HepG2 (cell line): ENCODE measurements at regions not wholly inside any gene's neighbourhood (a gene's known extent, or its start where the extent isn't known, plus 50 kb on each side); places are given as distances from the start of the nearest gene placed in this dataset.

Experiments
- ATAC-seq: fragments of 200-7000 bp; cut with Tn5 transposase; 3 replicates; pipeline ENCODE4 v1.9.1; 2020; ENCODE audit warnings: mild to moderate bottlenecking, moderate library complexity
- BruUV-seq: library from RNA; stranded (reverse); fragments of 400-500 nt; replicated peaks from 2 replicates; lab custom pipeline; 2021; lab: Mats Ljungman, UMichigan
- CTCF ChIA-PET: fragments of 300-600 bp; formaldehyde crosslinking; extraction: SDS; loops from one replicate; lab custom pipeline; 2021; ENCODE audit warnings: low total read pairs, inconsistent platforms, low intra/inter-chr PET ratio; lab: Yijun Ruan, JAX
- POLR2A ChIA-PET: fragments of 350-600 bp; sonication (Branson Sonifier 250); formaldehyde crosslinking; loops from one replicate; lab custom pipeline; 2020; ENCODE audit warnings: antibody characterized with exemption, inconsistent platforms; lab: Yijun Ruan, JAX
- DNase-seq: peaks from one replicate; pipeline ENCODE4 v3.0.0-alpha.2; 2015; ENCODE audit warnings: low spot score
- FAIRE-seq: peaks from 3 replicates; lab custom pipeline; 2011; peaks lifted over from hg19 to GRCh38; lab: Jason Lieb, UNC
- H2AFZ ChIP-seq: one replicate; pipeline ENCODE4 v1.6.1; 2011; ENCODE audit warnings: low read length, inconsistent platforms
- H3K27ac ChIP-seq: fragments of 300-600 bp; 3 replicates; pipeline ENCODE4 v1.8.0; 2011; ENCODE audit warnings: mixed run types, mild to moderate bottlenecking, mixed read lengths, low read length, inconsistent platforms; ENCODE audit not compliant: insufficient read depth; ENCODE audit errors: extremely low read length
- H3K27me3 ChIP-seq, 2 experiments: fragments of 200-600 bp in 1 of 2; 2 replicates in 1 of 2; 3 replicates in 1 of 2; pipeline versions ENCODE4 v1.6.0 to v1.8.0; 2011; ENCODE audit warnings: low read length in 2 of 2, mild to moderate bottlenecking in 2 of 2, moderate library complexity in 2 of 2, inconsistent platforms in 1 of 2; ENCODE audit not compliant: insufficient read depth in 2 of 2, control insufficient read depth in 1 of 2
- H3K36me3 ChIP-seq, 2 experiments: fragments of 200-600 bp in 1 of 2; replicated peaks in 1 of 2; 2 replicates in 1 of 2; 3 replicates in 1 of 2; pipeline versions ENCODE4 v1.5.1 to v1.8.0; 2011; ENCODE audit warnings: low read length in 2 of 2, inconsistent platforms in 1 of 2; ENCODE audit not compliant: insufficient read depth in 2 of 2, control insufficient read depth in 1 of 2
- H3K4me1 ChIP-seq: 2 replicates; pipeline ENCODE4 v1.5.1; 2012; ENCODE audit warnings: low read length, inconsistent platforms; ENCODE audit not compliant: insufficient read depth
- H3K4me2 ChIP-seq: 2 replicates; pipeline ENCODE4 v1.6.0; 2011; ENCODE audit warnings: low read depth, low read length, inconsistent platforms
- H3K4me3 ChIP-seq, 3 experiments: fragments of 200-600 bp in 1 of 3; sonication (generic), shearing (Covaris generic) in 1 of 3; replicated peaks in 1 of 3; 2 replicates each; pipeline ENCODE4 v1.5.1; 2011 to 2016; ENCODE audit warnings: low read length in 3 of 3, inconsistent platforms in 2 of 3, low read depth in 2 of 3, mild to moderate bottlenecking in 2 of 3, control low read depth in 1 of 3, mixed read lengths in 1 of 3; ENCODE audit not compliant: insufficient read depth in 1 of 3
- H3K79me2 ChIP-seq: one replicate; pipeline ENCODE4 v1.6.1; 2011; ENCODE audit warnings: low read length, inconsistent platforms; ENCODE audit not compliant: insufficient read depth
- H3K9ac ChIP-seq: 2 replicates; pipeline ENCODE4 v1.6.0; 2011; ENCODE audit warnings: mild to moderate bottlenecking, low read depth, low read length, inconsistent platforms; ENCODE audit not compliant: insufficient read depth
- H3K9me3 ChIP-seq: 2 replicates; pipeline ENCODE4 v1.5.1; 2012; ENCODE audit warnings: mild to moderate bottlenecking, low read length
- H4K20me1 ChIP-seq: 2 replicates; pipeline ENCODE4 v1.6.0; 2011; ENCODE audit warnings: inconsistent platforms, mild to moderate bottlenecking, low read length, moderate library complexity; ENCODE audit not compliant: insufficient read depth
- CBX2 ChIP-seq, 2 experiments: fragments of 200-600 bp in 1 of 2; sonication (generic); formaldehyde crosslinking in 1 of 2; IDR thresholded peaks; 2 replicates each; pipeline versions ENCODE4 v1.7.0 to v1.8.1; 2018 to 2022; ENCODE audit warnings: low read depth in 2 of 2, low read length in 1 of 2, mild to moderate bottlenecking in 1 of 2, missing genetic modification reagents in 1 of 2
- MED8 ChIP-seq: sonication (generic); formaldehyde crosslinking; IDR thresholded peaks from 2 replicates; pipeline ENCODE4 v1.8.1; 2023; ENCODE audit warnings: mild to moderate bottlenecking, missing genetic modification reagents; ENCODE audit not compliant: insufficient replicate concordance
- MIER3 ChIP-seq: IDR thresholded peaks from 2 replicates; pipeline ENCODE4 v1.6.1; 2016; ENCODE audit warnings: missing compliant biosample characterization, borderline replicate concordance
- MZF1 ChIP-seq: sonication (generic); formaldehyde crosslinking; IDR thresholded peaks from 2 replicates; pipeline ENCODE4 v1.8.1; 2023; ENCODE audit warnings: mild to moderate bottlenecking, missing genetic modification reagents, borderline replicate concordance
- ZNF282 ChIP-seq: fragments of 450-650 bp; IDR thresholded peaks from 2 replicates; pipeline ENCODE4 v1.6.1; 2018; ENCODE audit not compliant: partially characterized antibody
- ZNF563 ChIP-seq: sonication (generic); formaldehyde crosslinking; IDR thresholded peaks from 2 replicates; pipeline ENCODE4 v1.8.0; 2022; ENCODE audit warnings: mild to moderate bottlenecking, moderate library complexity, missing genetic modification reagents
- WGBS: methylation state at CpG from one replicate; pipeline ENCODE4 v1.1.6; 2017; ENCODE audit warnings: low lambda C conversion rate; 5-methylcytosine and 5-hydroxymethylcytosine counted together
- in situ Hi-C: cut with HindIII; loops from 2 replicates; pipeline ENCODE4 v1.10.0; 2017; ENCODE audit warnings: low pct_unique_long_range_greater_than_20kb; ENCODE audit not compliant: extremely low pct_ligation_motif_present
- intact Hi-C: fragments of 100-400 bp; cut with micrococcal nuclease; formaldehyde crosslinking; loops from one replicate; pipeline ENCODE4 v1.10.0; 2022; ENCODE audit not compliant: unreplicated experiment
- TF ChIP-seq, protein P1 (sequence below): IDR thresholded peaks from 2 replicates; pipeline ENCODE4 v1.6.1; 2016; ENCODE audit warnings: mild to moderate bottlenecking
- TF ChIP-seq, protein P2 (sequence below): sonication (generic); formaldehyde crosslinking; IDR thresholded peaks from 2 replicates; pipeline ENCODE4 v1.5.0; 2020; ENCODE audit warnings: mild to moderate bottlenecking, missing genetic modification reagents, borderline replicate concordance
- TF ChIP-seq, protein P3 (sequence below): sonication (generic); formaldehyde crosslinking; IDR thresholded peaks from 2 replicates; pipeline ENCODE4 v1.4.0; 2020; ENCODE audit warnings: missing genetic modification reagents
- TF ChIP-seq, protein P4 (sequence below): IDR thresholded peaks from 2 replicates; pipeline ENCODE4 v1.6.1; 2018; ENCODE audit warnings: missing genetic modification reagents

DNA sequence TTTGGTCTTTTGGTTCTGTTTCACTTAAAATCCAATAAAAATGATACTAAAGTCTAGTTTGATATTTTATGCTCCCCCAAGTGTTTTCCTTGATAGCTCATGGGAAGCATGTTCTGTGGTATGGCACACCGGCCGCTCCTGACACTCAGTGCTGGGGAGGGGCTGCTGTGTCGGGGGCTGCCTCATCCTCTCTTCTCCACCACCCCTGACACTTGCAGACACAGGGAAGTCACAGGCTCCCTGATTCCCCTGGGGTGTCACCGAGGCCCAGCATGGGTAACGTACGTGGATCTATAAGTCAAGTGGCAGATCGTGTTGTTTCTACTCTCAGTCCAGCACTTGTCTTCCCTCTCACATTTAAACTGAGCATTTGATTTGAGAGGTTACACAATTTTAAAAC lies 508.6 kb downstream of the TNS3 start:
- POLR2A ChIA-PET = no interaction called here
- intact Hi-C loops = no loop called here
- no peaks in the 10 kb centered on the region; a peak in 1 of 5 replicates for H3K27me3 ChIP-seq
- TF ChIP-seq MED8 (CRISPR knock-in tag) (no peak), CBX2 (IDR thresholded peaks at IDR 0.05; ENCODE audit: low read depth, low read length) (no peak), CBX2 (CRISPR knock-in tag; IDR thresholded peaks at IDR 0.05; ENCODE audit: low read depth) (no peak), MZF1 (CRISPR knock-in tag) (no peak), ZNF563 (no peak), ZNF282 (no peak), MIER3 (CRISPR knock-in tag) (no peak)
- TF ChIP-seq, protein P1, sequence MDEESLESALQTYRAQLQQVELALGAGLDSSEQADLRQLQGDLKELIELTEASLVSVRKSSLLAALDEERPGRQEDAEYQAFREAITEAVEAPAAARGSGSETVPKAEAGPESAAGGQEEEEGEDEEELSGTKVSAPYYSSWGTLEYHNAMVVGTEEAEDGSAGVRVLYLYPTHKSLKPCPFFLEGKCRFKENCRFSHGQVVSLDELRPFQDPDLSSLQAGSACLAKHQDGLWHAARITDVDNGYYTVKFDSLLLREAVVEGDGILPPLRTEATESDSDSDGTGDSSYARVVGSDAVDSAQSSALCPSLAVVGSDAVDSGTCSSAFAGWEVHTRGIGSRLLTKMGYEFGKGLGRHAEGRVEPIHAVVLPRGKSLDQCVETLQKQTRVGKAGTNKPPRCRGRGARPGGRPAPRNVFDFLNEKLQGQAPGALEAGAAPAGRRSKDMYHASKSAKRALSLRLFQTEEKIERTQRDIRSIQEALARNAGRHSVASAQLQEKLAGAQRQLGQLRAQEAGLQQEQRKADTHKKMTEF = no peak
- TF ChIP-seq, protein P2, sequence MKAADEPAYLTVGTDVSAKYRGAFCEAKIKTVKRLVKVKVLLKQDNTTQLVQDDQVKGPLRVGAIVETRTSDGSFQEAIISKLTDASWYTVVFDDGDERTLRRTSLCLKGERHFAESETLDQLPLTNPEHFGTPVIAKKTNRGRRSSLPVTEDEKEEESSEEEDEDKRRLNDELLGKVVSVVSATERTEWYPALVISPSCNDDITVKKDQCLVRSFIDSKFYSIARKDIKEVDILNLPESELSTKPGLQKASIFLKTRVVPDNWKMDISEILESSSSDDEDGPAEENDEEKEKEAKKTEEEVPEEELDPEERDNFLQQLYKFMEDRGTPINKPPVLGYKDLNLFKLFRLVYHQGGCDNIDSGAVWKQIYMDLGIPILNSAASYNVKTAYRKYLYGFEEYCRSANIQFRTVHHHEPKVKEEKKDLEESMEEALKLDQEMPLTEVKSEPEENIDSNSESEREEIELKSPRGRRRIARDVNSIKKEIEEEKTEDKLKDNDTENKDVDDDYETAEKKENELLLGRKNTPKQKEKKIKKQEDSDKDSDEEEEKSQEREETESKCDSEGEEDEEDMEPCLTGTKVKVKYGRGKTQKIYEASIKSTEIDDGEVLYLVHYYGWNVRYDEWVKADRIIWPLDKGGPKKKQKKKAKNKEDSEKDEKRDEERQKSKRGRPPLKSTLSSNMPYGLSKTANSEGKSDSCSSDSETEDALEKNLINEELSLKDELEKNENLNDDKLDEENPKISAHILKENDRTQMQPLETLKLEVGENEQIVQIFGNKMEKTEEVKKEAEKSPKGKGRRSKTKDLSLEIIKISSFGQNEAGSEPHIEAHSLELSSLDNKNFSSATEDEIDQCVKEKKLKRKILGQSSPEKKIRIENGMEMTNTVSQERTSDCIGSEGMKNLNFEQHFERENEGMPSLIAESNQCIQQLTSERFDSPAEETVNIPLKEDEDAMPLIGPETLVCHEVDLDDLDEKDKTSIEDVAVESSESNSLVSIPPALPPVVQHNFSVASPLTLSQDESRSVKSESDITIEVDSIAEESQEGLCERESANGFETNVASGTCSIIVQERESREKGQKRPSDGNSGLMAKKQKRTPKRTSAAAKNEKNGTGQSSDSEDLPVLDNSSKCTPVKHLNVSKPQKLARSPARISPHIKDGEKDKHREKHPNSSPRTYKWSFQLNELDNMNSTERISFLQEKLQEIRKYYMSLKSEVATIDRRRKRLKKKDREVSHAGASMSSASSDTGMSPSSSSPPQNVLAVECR (CRISPR knock-in tag) = no peak
- TF ChIP-seq, protein P3, sequence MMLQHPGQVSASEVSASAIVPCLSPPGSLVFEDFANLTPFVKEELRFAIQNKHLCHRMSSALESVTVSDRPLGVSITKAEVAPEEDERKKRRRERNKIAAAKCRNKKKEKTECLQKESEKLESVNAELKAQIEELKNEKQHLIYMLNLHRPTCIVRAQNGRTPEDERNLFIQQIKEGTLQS = no peak
- TF ChIP-seq, protein P4, sequence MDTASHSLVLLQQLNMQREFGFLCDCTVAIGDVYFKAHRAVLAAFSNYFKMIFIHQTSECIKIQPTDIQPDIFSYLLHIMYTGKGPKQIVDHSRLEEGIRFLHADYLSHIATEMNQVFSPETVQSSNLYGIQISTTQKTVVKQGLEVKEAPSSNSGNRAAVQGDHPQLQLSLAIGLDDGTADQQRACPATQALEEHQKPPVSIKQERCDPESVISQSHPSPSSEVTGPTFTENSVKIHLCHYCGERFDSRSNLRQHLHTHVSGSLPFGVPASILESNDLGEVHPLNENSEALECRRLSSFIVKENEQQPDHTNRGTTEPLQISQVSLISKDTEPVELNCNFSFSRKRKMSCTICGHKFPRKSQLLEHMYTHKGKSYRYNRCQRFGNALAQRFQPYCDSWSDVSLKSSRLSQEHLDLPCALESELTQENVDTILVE (CRISPR knock-in tag) = no peak
- TF ChIP-seq, all 625 proteins: peak for 0
- Histone ChIP-seq H4K20me1 (no peaks in the 10 kb centered on the region), H3K4me2 (no peak overlapping the region), H3K27ac (no peak overlapping the region), H3K4me1 (peaks cover 9% of the 10 kb centered on the region; the same call in 1 of the 2 replicates), H3K4me3 (no peak overlapping the region), H3K9me3 (no peaks in the 10 kb centered on the region), H3K36me3 (no peaks in the 10 kb centered on the region), H3K9ac (no peak overlapping the region), H2AFZ (no peak overlapping the region), H3K79me2 (no peaks in the 10 kb centered on the region)
- in situ Hi-C loops = no loop called here
- CTCF ChIA-PET = no interaction called here
- DNase-seq (no peak), ATAC-seq (no peak), FAIRE-seq (no peak)
- BruUV-seq = no TSS peak
- WGBS = 61% methylated on average over 7 of the region's 7 CpGs
